GM23338 (cell line): ENCODE measurements at regions not wholly inside any gene's neighbourhood (a gene's known extent, or its start where the extent isn't known, plus 50 kb on each side); places are given as distances from the start of the nearest gene placed in this dataset.
A peak's percentile ranks its signal among the peaks of the same experiment; 100 is the strongest.

Source experiments
- ATAC-seq: fragments of 200-7000 bp; cut with Tn5 transposase; 3 replicates; pipeline ENCODE4 v1.9.1; 2020
- DNase-seq: peaks from one replicate; pipeline ENCODE4 v3.0.0-alpha.2; 2015; ENCODE audit warnings: low spot score
- H2AFZ ChIP-seq: fragments of 200-600 bp; sonication (generic); 2 replicates; pipeline ENCODE4 v1.8.0; 2016; ENCODE audit warnings: antibody characterized with exemption, mild to moderate bottlenecking, moderate library complexity
- H3F3A ChIP-seq: fragments of 200-600 bp; sonication (generic); replicated peaks from 2 replicates; pipeline ENCODE4 v1.8.0; 2017; ENCODE audit warnings: antibody characterized with exemption, mixed run types, low read depth
- H3K27ac ChIP-seq: fragments of 200-600 bp; sonication (generic); 2 replicates; pipeline ENCODE4 v1.6.1; 2016; ENCODE audit warnings: low read depth
- H3K27me3 ChIP-seq: fragments of 200-600 bp; sonication (generic); 2 replicates; pipeline ENCODE4 v1.8.0; 2016; ENCODE audit warnings: mild to moderate bottlenecking, mixed run types, moderate library complexity; ENCODE audit not compliant: insufficient read depth
- H3K36me3 ChIP-seq: fragments of 200-600 bp; sonication (generic); 2 replicates; pipeline ENCODE4 v1.8.0; 2016; ENCODE audit warnings: mild to moderate bottlenecking; ENCODE audit not compliant: insufficient read depth
- H3K4me1 ChIP-seq: fragments of 200-600 bp; sonication (generic); 2 replicates; pipeline ENCODE4 v1.8.0; 2016; ENCODE audit warnings: mild to moderate bottlenecking, moderate library complexity; ENCODE audit not compliant: insufficient read depth
- H3K4me2 ChIP-seq: fragments of 200-600 bp; sonication (generic); 2 replicates; pipeline ENCODE4 v1.7.1; 2017; ENCODE audit warnings: mixed run types
- H3K4me3 ChIP-seq: fragments of 200-600 bp; sonication (generic); 2 replicates; pipeline ENCODE4 v1.6.1; 2016; ENCODE audit warnings: mixed run types
- H3K79me2 ChIP-seq: fragments of 200-600 bp; sonication (generic); replicated peaks from 2 replicates; pipeline ENCODE4 v1.8.0; 2017; ENCODE audit warnings: mild to moderate bottlenecking; ENCODE audit not compliant: insufficient read depth
- H3K9me2 ChIP-seq: fragments of 200-600 bp; sonication (generic); 2 replicates; pipeline ENCODE4 v1.8.0; 2017; ENCODE audit not compliant: insufficient read depth
- H4K20me1 ChIP-seq: fragments of 200-600 bp; sonication (generic); replicated peaks from 2 replicates; pipeline ENCODE4 v1.8.0; 2017; ENCODE audit warnings: mild to moderate bottlenecking; ENCODE audit not compliant: insufficient read depth
- H3K27ac Mint-ChIP-seq: 2 replicates; pipeline ENCODE4 v1.8.0; 2020; ENCODE audit warnings: inconsistent platforms, mild to moderate bottlenecking, moderate library complexity, mixed read lengths
- H3K27me3 Mint-ChIP-seq: 3 replicates; pipeline ENCODE4 v1.8.0; 2022; ENCODE audit warnings: low read depth, mild to moderate bottlenecking, moderate library complexity, mixed read lengths, inconsistent platforms; ENCODE audit not compliant: insufficient read depth, poor library complexity
- H3K36me3 Mint-ChIP-seq: 3 replicates; pipeline ENCODE4 v1.8.0; 2021; ENCODE audit warnings: low read depth, mild to moderate bottlenecking, inconsistent platforms, moderate library complexity, mixed read lengths
- H3K4me1 Mint-ChIP-seq: 3 replicates; pipeline ENCODE4 v1.8.0; 2020; ENCODE audit warnings: mild to moderate bottlenecking, inconsistent platforms, mixed read lengths
- H3K4me3 Mint-ChIP-seq: 3 replicates; pipeline ENCODE4 v1.8.0; 2021; ENCODE audit warnings: moderate library complexity, mild to moderate bottlenecking, inconsistent platforms, mixed read lengths
- H3K9me3 Mint-ChIP-seq: 3 replicates; pipeline ENCODE4 v1.8.0; 2020; ENCODE audit warnings: moderate library complexity, mild to moderate bottlenecking, inconsistent platforms, mixed read lengths
- CREB1 ChIP-seq: fragments of 250-450 bp; sonication (Bioruptor Pico); IDR thresholded peaks from 2 replicates; pipeline ENCODE4 v1.5.0; 2020; ENCODE audit warnings: low read depth, mild to moderate bottlenecking, moderate library complexity
- CTCF ChIP-seq, 2 experiments: fragments of 200-600 bp in 1 of 2; sonication (generic) in 1 of 2; conservative IDR thresholded peaks; 2 replicates each; pipeline versions ENCODE4 v1.5.1 to v1.6.1; 2016 to 2017; ENCODE audit warnings: antibody characterized with exemption in 2 of 2, low read depth in 2 of 2, mild to moderate bottlenecking in 2 of 2, moderate library complexity in 1 of 2
- ETS1 ChIP-seq: IDR thresholded peaks from 2 replicates; pipeline ENCODE4 v1.6.1; 2016; ENCODE audit warnings: antibody characterized with exemption
- EZH2 ChIP-seq: fragments of 200-600 bp; sonication (generic); IDR thresholded peaks from one replicate; pipeline ENCODE4 v1.8.0; 2017; ENCODE audit warnings: antibody characterized with exemption, mild to moderate bottlenecking, low read depth; ENCODE audit not compliant: unreplicated experiment
- EZH2phosphoT487 ChIP-seq: fragments of 200-600 bp; sonication (generic); IDR thresholded peaks from one replicate; pipeline ENCODE4 v1.8.1; 2018; ENCODE audit warnings: antibody characterized with exemption; ENCODE audit not compliant: unreplicated experiment
- JUNB ChIP-seq: IDR thresholded peaks from one replicate; pipeline ENCODE4 v1.6.1; 2016; ENCODE audit warnings: antibody characterized with exemption; ENCODE audit not compliant: unreplicated experiment
- NANOG ChIP-seq: IDR thresholded peaks from 2 replicates; pipeline ENCODE4 v1.6.1; 2016; ENCODE audit warnings: antibody characterized with exemption, borderline replicate concordance
- POLR2AphosphoS5 ChIP-seq: IDR thresholded peaks from 2 replicates; pipeline ENCODE4 v1.6.1; 2016; ENCODE audit warnings: antibody characterized with exemption, low read depth
- REST ChIP-seq: IDR thresholded peaks from one replicate; pipeline ENCODE4 v1.6.1; 2018; ENCODE audit warnings: antibody characterized with exemption; ENCODE audit not compliant: unreplicated experiment
- STAT1 ChIP-seq: IDR thresholded peaks from one replicate; pipeline ENCODE4 v1.6.1; 2016; ENCODE audit warnings: antibody characterized with exemption; ENCODE audit not compliant: unreplicated experiment
- ZNF114 ChIP-seq: fragments of 250-450 bp; sonication (Bioruptor Pico); IDR thresholded peaks from 2 replicates; pipeline ENCODE4 v1.5.0; 2020; ENCODE audit warnings: mild to moderate bottlenecking, moderate library complexity
- ZNF331 ChIP-seq: fragments of 250-450 bp; sonication (Bioruptor Pico); IDR thresholded peaks from 2 replicates; pipeline ENCODE4 v1.5.0; 2020; ENCODE audit warnings: low read depth, mild to moderate bottlenecking, moderate library complexity
- ZNF462 ChIP-seq: fragments of 250-450 bp; sonication (Bioruptor Pico); IDR thresholded peaks from 2 replicates; pipeline ENCODE4 v1.5.0; 2020; ENCODE audit warnings: mild to moderate bottlenecking, moderate library complexity

GRCh38 chr14:55519473-55520080 is 60.4 kb upstream of the KTN1 start:
- no peaks in the 10 kb centered on the region for H3K4me1 Mint-ChIP-seq
- H3K4me1 ChIP-seq, result no peaks in the 10 kb centered on the region
- no peak overlapping the region for H3K4me3 ChIP-seq
- H4K20me1 ChIP-seq, result no peaks in the 10 kb centered on the region
- no peaks in the 10 kb centered on the region for H3K27me3 ChIP-seq
- H3K36me3 ChIP-seq, result no peaks in the 10 kb centered on the region
- H2AFZ ChIP-seq, result no peak overlapping the region
- H3K79me2 ChIP-seq, result no peaks in the 10 kb centered on the region
- H3K27ac Mint-ChIP-seq, result no peak overlapping the region
- peak; percentile 67 for ATAC-seq
- no peaks in the 10 kb centered on the region for H3F3A ChIP-seq
- no peak overlapping the region for H3K4me3 Mint-ChIP-seq
- no peaks in the 10 kb centered on the region for H3K27me3 Mint-ChIP-seq
- peaks cover 3% of the 10 kb centered on the region; the same call in 2 of the 3 replicates for H3K9me3 Mint-ChIP-seq
- no peak overlapping the region for H3K27ac ChIP-seq
- DNase-seq, result peak; percentile 14
- H3K36me3 Mint-ChIP-seq, result no peaks in the 10 kb centered on the region
- no peaks in the 10 kb centered on the region for H3K9me2 ChIP-seq
- no peak overlapping the region for H3K4me2 ChIP-seq
- TF ChIP-seq EZH2phosphoT487 (no peak), POLR2AphosphoS5 (no peak), EZH2 (no peak), CTCF (conservative IDR thresholded peaks at IDR 0.05; ENCODE audit: low read depth in 2 of 2) (no peak), ZNF462 (CRISPR knock-in tag) (no peak), NANOG (no peak), STAT1 (no peak), ZNF331 (CRISPR knock-in tag) (no peak), ZNF114 (CRISPR knock-in tag) (no peak), ETS1 (no peak), JUNB (no peak), REST (no peak), CREB1 (CRISPR knock-in tag) (no peak)
